ENCODE measurements at regions not wholly inside any gene's neighbourhood (a gene's known extent, or its start where the extent isn't known, plus 50 kb on each side); places are given as distances from the start of the nearest gene placed in this dataset.
"Not testable (repeated sequence)": the region's sequence is repeated elsewhere in the genome, so short reads cannot be mapped to it uniquely, and the experiment has no call there.

DNA sequence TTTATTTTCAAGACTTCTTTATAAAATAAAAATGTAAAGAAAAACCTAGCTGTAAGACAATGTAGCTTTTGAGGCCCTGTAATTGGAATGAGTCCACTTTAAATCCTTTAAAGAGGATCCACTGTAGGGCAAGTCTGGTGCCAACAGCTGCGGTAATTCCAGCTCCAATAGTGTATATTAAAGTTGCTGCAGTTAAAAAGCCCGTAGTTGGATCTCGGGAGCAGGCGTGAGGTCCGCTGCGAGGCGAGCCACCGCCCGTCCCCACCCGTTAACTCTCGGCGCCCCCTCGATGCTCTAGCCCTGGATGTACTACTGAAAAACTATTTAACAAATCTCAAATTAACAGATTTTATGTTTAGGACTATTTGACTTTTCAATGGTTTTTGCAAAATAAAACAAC, 414.7 kb upstream of the SEMA3C start:
- no peak for DNase-seq

DNA sequence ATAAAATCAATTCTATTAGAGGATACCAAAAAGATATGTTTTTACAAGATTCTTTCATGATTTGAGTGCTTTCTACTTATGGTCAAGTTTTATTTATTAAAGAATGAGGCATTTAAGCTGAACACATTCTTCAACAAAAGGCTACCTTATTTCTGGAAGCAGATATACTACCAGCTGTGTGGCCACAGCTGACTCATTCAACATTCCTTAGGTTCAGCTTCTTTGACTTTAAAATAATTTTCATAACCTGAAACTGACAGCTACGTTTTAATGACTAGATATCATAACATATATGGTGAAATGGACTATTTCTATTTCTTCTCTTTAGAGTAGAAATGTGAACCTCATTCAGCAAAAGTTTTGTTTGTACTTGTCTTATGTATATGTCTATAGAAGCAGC, 414.2 kb upstream of the SEMA3C start:
- peak; percentile 47 for DNase-seq

DNA sequence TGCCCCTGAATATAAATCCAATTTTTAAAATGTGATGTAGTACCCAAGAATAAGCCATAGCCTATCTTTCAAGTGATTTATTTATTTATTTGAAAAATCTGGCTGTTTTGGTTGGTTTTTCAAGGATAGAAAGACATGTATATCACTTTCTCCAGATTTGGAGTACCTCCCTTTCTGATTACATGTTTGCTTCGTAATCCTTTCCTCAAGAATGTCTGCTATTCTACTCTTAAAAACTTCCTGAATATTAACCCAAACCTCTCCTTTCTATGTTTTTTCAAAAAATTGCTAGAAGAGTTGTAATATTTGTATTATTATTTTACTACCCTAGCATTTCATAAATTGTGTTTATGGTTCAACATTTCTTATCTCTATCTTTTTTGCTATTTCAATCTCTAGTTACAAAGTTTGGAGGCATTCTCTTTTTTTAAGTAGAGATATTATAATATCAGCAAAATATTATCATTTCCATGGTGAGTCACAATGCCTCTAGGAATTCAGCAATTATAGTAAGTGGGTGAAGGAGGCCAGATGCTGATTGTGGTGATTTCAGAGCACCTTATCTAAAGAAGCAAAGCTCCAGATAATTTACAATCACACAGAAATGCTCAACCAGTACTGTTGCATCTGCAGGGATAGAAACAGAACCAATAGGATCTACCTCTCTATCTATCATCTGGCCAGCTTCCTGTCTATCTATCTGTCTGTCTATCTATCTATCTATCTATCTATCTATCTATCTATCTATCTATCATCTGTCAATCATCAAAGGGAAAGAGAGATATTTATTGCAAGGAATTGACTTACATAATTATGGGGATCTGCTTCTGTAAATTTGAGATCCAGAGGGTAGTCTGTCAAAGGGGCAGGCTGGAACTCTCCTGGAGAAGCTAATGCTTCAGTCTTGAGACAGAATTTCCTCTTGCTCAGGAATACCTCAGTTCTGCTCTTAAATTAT, 412.5 kb upstream of the SEMA3C start:
- no peak for DNase-seq

DNA sequence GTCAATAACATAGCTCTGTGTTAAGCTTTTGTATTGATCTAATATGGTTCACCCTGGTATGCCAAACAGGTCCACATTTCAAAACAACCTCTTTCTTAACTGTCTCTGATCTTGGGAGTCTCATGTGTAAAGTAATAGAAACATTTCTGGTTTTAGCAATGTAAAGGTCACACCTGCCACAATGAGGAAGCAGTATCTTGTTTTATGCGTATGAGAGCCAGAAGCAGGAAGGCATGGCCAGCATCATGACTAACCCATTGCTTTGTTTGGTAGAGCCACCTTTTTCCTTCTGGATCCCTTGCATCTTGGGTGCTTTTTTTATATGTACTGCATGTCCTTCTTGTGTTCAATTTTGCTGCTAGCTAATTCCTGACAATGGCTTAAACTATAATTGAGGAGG, 411.3 kb upstream of the SEMA3C start:
- DNase-seq = no peak

DNA sequence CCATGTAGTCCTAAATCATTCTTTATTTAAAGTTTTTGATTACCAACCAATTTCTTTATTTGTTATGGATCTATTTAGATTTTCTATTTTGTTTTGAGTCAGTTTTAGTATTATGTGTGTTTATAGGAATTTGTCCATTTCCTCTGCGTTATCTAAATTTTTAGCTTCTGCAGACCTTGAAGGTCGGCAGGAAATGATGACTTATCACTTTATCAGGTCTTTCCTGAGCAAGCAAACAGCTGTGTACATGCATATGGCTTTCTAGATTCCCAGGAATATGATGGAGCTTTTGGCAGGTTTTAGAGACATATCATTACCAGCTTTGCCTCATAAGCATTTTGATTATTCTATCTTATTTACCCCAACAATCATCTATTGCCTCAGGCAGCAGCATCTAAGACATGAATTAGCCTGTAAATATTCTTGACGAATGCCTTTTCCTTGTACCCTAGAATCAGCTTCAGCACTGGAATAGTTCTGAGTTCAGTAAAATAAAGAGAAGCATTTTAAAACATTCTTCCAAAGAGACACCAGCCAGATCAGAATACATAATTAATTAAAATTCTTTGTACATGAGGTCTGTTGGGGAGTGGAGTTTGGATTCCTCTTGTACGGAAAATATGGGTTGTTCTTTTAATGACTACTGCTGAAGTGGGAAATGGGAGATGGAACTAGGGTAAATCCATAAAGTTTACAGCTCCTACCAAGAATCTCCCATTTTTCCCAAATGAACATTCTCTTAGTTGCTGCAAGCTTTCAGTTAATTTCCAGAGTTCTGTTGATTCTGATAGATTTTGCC, 408.8 kb upstream of the SEMA3C start:
- peak; percentile 23 for DNase-seq

DNA sequence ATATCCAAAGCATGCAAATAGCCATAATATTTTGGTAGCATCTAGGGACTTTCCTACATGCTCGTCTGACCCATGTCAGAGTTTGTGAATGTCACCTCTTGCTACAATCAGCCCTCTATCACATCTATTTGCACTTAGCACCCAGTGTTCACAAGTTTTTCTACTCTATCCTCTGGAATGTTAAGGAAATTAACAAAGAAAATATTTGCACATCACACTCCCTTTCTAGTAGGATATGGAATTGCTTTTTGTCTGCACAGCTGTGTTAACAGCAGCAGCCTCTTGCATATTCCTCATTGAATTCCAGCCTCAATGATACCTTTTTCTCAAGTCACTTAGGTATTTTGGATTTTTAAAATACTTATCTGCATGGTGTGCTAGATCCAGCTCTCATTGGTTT, 403.1 kb upstream of the SEMA3C start:
- DNase-seq = no peak

DNA sequence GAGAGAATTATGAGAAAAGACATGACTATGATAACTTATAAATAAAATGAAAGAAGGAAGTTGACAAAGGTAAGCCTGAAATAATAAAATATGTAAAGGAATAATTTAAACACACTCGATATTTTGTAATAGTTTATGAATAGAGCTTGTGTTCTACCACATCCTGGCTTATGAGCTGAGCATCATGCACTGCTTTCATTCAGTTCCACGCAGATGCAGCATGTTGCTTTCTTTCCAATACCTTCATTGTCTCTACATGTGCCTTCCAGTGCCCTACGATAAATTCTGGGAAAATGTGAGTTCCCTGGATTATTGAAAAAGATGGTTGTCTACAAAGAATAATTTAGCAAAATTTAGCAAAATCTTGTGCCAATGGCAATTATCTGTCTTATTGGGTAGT, 398.9 kb upstream of the SEMA3C start:
- DNase-seq = no peak

DNA sequence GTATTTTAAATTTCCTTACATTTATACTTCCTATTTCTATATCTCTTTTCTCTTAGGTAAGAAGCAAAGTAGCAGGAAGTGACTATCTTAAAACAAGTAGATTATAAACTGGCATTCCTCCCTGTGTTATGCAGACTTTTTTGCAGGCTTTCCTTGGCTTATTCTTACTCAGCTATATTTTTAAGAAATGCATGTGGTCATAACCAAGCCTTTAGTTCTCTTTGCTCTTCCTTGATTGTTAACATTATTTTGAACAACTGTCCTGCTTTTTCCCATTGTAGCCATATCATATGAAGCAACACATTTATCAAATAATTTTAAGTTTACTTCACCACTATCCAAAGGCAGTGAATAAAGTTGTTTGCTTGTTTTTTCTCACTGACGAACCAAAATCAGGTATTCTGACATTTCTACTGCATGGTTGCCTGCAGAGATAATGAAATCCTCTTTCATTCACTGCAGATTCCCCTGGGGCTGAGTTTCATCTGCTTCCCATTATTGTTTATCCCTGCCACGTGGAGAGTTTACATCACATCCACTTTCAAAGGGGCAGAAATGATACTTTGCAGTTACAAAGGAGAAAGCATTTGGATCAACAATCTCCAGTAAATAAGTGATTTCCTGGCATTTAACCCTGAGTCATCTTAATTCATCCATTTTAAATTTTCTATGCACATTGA, 389.9 kb upstream of the SEMA3C start:
- peak; percentile 66 for DNase-seq

DNA sequence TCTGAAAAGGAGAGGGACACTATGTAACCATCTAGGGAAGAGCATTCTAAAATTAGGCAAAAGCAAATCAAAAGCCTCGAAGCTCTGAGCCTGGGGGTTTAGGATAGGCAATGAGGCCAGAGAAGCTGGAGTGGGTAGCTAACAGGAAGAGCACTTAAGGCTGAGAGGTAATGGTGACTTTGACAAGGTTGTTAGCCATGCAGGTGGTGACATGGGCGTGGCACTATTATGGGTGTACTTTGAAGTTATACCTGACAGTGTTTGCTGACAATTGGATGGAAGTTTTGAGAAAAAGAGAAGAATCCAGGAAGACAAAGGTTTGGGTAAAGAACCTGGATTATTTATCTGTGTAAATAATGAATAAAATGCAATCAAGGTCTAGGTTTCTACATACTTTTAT, 383.0 kb upstream of the SEMA3C start:
- no peak for DNase-seq

DNA sequence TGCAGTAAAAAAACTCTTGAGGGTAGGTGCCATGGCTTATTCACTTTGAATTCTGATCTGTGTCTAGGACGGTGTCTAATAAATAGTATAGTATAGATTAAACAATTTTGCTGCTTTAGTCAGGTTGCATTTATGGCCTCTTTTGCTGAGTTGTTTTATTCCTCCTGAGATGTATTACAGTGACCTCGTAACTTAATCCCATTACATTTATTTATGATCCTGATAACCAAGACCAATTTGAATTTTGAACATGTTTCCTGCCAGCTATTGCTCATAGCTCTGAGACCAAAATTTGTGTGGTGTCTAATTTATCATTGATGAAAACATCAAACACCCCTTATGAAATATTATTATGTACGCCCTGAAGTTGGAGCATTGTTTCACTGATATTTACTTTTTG, 381.9 kb upstream of the SEMA3C start:
- peak; percentile 8 for DNase-seq

DNA sequence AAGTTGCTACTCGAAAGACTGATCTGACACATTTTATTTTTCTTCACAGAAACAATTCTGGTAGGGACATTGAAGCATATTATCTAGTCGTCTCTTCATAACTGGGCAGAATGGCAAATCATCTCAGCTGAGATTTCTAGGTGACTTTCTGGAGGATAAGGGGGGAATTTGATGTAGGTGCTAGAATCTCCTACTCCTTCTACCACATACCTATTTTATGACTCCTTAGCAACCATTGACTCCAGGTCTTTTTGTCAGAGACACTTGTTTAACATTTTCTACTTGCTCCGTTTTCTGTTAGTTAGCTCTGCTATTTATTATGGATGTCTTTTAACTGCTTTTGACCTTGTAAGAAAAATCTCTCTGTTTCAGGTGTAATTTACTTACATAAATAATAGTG, 380.9 kb upstream of the SEMA3C start:
- DNase-seq = no peak

DNA sequence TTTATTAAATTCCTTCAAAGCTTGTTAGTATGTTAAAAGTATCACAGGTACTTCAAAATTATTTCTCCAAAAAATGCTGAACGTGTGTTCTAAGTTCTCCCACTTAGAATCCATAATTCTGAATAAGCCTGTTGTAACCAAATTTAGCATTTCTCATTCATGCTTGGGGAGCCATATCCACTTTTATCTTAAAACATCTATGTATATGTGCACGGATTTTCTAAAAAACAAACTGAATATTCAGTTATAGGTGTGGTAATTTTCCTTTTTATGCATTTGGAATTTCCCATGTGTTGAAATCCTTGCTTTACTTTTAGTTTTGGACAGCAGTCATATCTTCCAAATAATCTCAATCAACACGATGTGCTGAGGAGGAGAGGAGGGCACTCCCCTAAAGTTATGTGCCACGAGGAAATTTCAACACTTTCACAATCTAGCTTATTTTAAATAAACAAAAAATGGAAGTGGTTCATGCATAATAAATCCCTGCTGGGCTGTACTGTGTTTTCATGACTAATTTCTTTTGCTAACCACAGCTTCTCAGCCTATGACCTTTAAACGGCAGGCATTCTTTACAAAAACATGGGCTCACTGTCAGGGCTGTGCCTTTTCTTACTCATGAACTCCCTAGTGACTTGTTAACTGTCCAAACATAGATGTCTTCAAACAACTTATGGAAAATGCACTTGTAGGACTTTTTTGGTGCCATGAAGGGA, 380.3 kb upstream of the SEMA3C start:
- peak; percentile 97 for DNase-seq

DNA sequence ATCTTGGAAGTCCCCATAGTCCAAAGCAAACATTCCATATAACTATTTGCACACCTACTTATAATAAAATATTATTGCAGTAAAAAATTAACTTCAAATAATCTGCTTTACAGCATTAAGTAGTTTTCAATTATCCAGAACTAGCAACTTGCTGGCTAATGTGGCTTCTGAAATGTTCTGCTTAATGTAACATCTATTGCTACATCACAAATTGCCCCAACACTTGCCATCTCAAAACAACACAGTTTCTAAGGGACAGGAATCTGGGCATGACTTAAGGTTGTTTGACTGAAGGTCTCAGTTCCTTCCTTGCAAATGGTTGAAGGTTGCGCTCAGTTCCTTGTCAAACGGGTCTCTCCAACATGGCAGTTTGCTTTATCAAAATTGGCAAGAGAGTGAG, 378.5 kb upstream of the SEMA3C start:
- DNase-seq = no peak

DNA sequence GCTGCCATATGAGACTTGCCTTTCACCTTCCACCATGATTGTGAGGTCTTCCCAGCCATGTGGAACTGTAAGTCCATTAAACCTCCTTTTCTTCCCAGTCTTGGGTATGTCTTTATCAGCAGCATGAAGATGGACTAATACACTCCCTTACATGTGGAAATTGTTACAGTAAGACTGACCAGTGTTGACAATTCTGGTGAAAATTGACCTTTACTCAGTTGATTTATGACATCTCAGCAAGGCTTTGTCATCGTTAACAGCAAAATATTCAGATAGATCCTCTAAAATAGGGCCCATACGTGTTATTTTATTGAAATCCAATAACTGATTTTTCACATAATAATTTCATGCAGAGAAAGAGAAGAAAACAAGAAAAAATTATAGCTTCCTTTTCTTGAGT, 377.9 kb upstream of the SEMA3C start:
- DNase-seq = no peak

DNA sequence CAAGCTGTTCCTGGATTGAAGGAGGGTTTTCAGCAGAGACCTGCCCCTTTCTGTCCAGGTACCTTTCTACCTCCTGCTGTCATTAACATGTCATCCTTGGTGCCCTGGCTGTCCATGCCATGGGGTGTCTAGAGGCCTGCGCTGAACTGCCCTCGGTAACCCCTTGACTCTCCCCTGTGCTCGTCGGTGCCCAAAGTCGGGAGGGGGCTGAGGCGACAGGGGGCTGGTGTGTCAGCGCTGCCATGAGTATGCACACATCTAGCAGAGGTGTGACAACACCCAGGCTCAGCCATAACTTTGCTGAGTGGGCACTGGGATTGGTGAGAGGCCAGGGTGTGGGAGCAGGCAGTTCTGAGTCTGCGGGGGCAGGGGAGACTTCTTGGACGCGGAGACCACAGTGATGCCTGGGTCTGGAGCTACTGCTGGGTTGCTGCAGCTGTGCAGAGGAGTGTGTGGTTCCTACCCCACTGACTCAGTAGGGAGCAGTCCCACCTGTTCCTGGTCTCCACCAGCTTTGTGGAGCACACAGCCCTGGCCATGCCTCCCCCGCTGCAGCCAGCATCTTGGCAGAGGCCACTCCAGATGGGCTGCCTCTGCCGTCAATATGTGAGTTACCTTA, 376.2 kb upstream of the SEMA3C start:
- DNase-seq = no peak

DNA sequence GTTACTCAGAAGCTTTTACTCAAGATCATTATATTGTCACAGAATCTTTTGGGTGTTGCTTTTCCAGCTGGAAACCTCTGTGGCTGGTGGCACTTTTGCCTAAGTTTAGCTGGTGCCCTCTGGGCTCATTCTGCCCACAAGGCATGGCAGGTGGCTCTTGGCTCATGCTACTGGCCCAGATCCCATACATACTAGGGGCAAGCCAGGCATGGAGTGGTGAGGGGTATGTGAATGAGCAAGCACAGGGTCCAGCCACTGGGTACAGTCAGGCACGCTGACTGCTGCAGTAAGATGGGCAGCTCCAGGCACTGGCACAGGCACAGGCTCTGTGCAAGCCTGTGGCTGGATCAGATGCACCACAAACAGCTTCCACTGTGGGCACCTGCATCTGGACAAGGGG, 375.0 kb upstream of the SEMA3C start:
- no peak for DNase-seq

DNA sequence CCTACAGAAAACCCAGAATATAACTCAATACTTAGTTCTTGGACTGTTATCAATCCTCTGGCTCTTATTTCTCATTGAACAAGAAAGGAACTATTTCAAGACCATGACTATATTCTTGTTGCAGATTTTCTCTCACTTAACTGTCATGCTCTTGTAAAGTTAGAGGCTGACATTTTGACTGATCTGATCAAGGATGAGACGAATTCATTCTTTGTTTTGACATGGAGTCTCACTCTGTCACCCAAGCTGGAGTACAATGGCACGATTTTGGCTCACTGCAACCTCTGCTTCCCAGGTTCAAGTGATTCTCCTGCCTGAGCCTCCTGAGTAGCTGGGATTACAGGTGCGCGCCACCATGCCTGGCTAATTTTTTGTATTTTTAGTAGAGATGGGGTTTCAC, 367.9 kb upstream of the SEMA3C start:
- not testable (repeated sequence) for DNase-seq

DNA sequence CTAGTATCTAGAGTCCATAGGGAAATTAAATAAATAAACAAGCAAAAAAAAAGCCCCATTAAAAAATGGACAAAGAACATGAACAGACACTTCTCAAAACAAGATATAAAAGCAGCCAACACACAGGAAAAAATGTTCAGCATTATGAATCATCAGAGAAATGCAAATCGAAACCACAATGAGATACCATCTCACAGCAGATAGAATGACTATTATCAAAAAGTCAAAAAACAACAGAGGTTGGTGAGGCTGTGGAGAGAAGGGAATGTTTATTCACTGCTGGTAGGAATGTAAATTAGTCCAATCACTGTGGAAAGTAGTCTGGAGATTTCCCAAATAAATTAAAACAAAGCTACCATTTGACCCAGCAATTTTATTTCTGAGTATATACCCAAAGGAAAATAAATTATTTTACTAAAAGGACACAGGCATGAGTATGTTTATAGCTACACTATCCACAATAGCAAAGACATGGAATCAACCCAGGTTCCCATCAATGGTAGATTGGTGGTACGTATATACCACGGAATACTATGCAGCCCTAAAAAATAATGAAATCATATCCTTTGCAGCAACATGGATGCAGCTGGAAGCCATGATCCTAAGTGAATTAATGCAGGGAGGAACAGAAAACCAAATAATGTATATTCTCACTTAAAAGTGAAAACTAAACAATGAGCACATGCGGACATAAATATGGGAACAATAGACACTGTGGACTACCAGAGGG, 366.5 kb upstream of the SEMA3C start:
- DNase-seq = peak; percentile 89

DNA sequence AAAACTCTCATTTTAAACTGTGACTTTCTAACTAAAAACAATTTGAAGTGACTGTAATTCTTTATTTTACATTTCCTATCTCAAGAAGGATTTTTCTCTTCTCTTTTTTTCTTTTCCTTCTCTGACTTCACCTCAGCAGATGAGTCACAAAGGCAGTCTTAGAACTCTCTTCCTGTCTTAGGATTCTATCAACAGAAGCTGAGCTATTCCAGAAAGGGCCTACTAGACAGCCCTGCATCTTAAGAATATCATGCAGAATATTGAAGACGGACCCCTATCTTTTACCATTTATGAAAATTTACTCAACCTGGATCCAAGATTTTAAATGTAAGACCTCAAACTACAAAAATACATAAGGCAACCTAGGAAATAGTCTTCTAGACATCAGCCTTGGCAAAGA, 365.7 kb upstream of the SEMA3C start:
- peak; percentile 57 for DNase-seq

DNA sequence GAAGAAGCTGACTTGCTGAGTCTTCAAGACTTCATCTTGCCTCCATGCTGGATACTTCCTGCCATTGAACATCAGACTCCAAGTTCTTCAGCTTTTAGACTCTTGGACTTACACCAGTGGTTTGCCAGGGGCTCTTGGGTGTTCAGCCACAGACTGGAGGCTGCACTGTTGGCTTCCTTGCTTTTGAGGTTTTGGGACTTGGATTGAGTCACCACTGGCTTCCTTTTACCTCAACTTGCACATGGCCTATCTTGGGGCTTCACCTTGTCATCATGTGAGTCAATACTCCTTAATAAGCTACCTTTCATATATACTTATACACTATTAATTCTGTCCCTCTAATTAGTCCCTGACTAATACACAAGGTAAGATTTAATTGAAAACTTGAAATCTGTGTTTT, 361.7 kb upstream of the SEMA3C start:
- no peak for DNase-seq

DNA sequence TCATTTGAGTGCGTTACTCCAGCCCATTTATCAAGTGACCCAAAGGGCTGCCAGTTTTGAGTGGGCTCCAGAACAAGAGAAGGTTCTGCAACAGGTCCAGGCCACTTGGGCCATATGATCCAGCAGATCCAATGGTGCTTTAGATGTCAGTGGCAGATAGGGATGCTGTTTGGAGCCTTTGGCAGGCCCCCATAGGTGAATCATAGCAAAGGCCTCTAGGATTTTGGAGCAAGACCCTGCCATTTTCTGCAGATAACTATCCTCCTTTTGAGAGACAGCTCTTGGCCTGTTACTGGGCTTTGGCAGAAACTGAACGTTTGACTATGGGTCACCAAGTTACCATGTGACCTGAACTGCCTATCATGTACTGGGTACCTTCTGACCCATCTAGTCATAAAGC, 358.8 kb upstream of the SEMA3C start:
- no peak for DNase-seq
